ENCODE measurements at regions not wholly inside any gene's neighbourhood (a gene's known extent, or its start where the extent isn't known, plus 50 kb on each side); places are given as distances from the start of the nearest gene placed in this dataset.

GRCh38 chr7:18390535-18390907, 105.0 kb upstream of the HDAC9 start:
- TF ChIP-seq CTCF (IDR thresholded peaks at IDR 0.05; ENCODE audit: control extremely low read depth, extremely low read depth) = no peak
- ATAC-seq (ENCODE audit: insufficient read depth, low FRiP score) = no peak
- 32 to 39% methylated on average over 3 of the region's 3 CpGs for WGBS, 2 donors

GRCh38 chr7:18393465-18394118, 102.0 kb upstream of the HDAC9 start:
- no peak overlapping the region for H3K4me3 ChIP-seq
- H3K9me3 ChIP-seq (ENCODE audit: control insufficient read depth in 4 of 4, insufficient read depth in 3 of 4, low read length in 3 of 4) = no peaks in the 10 kb centered on the region
- no peak for DNase-seq
- no peak overlapping the region for H3K9ac ChIP-seq (ENCODE audit: insufficient read depth in 1 of 2, low read length in 2 of 2)
- TF ChIP-seq CTCF (IDR thresholded peaks at IDR 0.05; ENCODE audit: control extremely low read depth, extremely low read depth) = no peak
- H3K27ac ChIP-seq (ENCODE audit: low read depth in 1 of 2, low read length in 1 of 2) = no peak overlapping the region
- WGBS, 2 donors = 36 to 46% methylated on average over 4 of the region's 4 CpGs
- no peak for ATAC-seq (ENCODE audit: insufficient read depth, low FRiP score)
- H3K36me3 ChIP-seq (ENCODE audit: control insufficient read depth in 4 of 4, insufficient read depth in 4 of 4, low read length in 4 of 4) = no peaks in the 10 kb centered on the region
- H3K4me1 ChIP-seq (ENCODE audit: control insufficient read depth in 5 of 5, insufficient read depth in 5 of 5, low read length in 5 of 5) = peaks cover 6 to 26% (median 17%) of the 10 kb centered on the region in 5 donors
- no peaks in the 10 kb centered on the region for H3K27me3 ChIP-seq (ENCODE audit: control insufficient read depth in 3 of 3, insufficient read depth in 3 of 3, low read length in 2 of 3)

More at GRCh38 chr7:18390535-18390907, 105.0 kb upstream of the HDAC9 start:
- Histone ChIP-seq H3K27ac (ENCODE audit: low read depth in 1 of 2, low read length in 1 of 2) (peak overlapping the region; percentile 53 to 56), H3K27me3 (ENCODE audit: control insufficient read depth in 3 of 3, insufficient read depth in 3 of 3, low read length in 2 of 3) (no peaks in the 10 kb centered on the region), H3K9me3 (ENCODE audit: control insufficient read depth in 4 of 4, insufficient read depth in 3 of 4, low read length in 3 of 4) (no peaks in the 10 kb centered on the region), H3K4me1 (ENCODE audit: control insufficient read depth in 5 of 5, insufficient read depth in 5 of 5, low read length in 5 of 5) (peaks cover 6 to 28% (median 17%) of the 10 kb centered on the region in 5 donors), H3K9ac (ENCODE audit: insufficient read depth in 1 of 2, low read length in 2 of 2) (no peak overlapping the region), H3K4me3 (no peak overlapping the region), H3K36me3 (ENCODE audit: control insufficient read depth in 4 of 4, insufficient read depth in 4 of 4, low read length in 4 of 4) (no peaks in the 10 kb centered on the region)
- DNase-seq = no peak

GRCh38 chr7:18395868-18396267, 99.7 kb upstream of the HDAC9 start:
- Histone ChIP-seq H3K27me3 (ENCODE audit: control insufficient read depth in 3 of 3, insufficient read depth in 3 of 3, low read length in 2 of 3) (no peaks in the 10 kb centered on the region), H3K27ac (ENCODE audit: low read depth in 1 of 2, low read length in 1 of 2) (no peak overlapping the region), H3K9me3 (ENCODE audit: control insufficient read depth in 4 of 4, insufficient read depth in 3 of 4, low read length in 3 of 4) (no peaks in the 10 kb centered on the region), H3K9ac (ENCODE audit: insufficient read depth in 1 of 2, low read length in 2 of 2) (no peak overlapping the region), H3K4me1 (ENCODE audit: control insufficient read depth in 5 of 5, insufficient read depth in 5 of 5, low read length in 5 of 5) (peaks cover 0 to 9% (median 0%) of the 10 kb centered on the region in 5 donors), H3K36me3 (ENCODE audit: control insufficient read depth in 4 of 4, insufficient read depth in 4 of 4, low read length in 4 of 4) (no peaks in the 10 kb centered on the region), H3K4me3 (no peak overlapping the region)
- DNase-seq = no peak
- ATAC-seq (ENCODE audit: insufficient read depth, low FRiP score) = no peak
- 69 to 91% methylated on average over 1 of the region's 1 CpG for WGBS, 2 donors
- TF ChIP-seq CTCF (IDR thresholded peaks at IDR 0.05; ENCODE audit: control extremely low read depth, extremely low read depth) = no peak

GRCh38 chr7:18396953-18397352, 98.6 kb upstream of the HDAC9 start:
- ATAC-seq (ENCODE audit: insufficient read depth, low FRiP score) = no peak
- no peak for DNase-seq
- no peak overlapping the region for H3K9ac ChIP-seq (ENCODE audit: insufficient read depth in 1 of 2, low read length in 2 of 2)
- peaks cover 0 to 9% (median 0%) of the 10 kb centered on the region in 5 donors for H3K4me1 ChIP-seq (ENCODE audit: control insufficient read depth in 5 of 5, insufficient read depth in 5 of 5, low read length in 5 of 5)
- H3K36me3 ChIP-seq (ENCODE audit: control insufficient read depth in 4 of 4, insufficient read depth in 4 of 4, low read length in 4 of 4) = no peaks in the 10 kb centered on the region
- H3K27me3 ChIP-seq (ENCODE audit: control insufficient read depth in 3 of 3, insufficient read depth in 3 of 3, low read length in 2 of 3) = no peaks in the 10 kb centered on the region
- no peak overlapping the region for H3K27ac ChIP-seq (ENCODE audit: low read depth in 1 of 2, low read length in 1 of 2)
- 83 to 89% methylated on average over 5 of the region's 5 CpGs for WGBS, 2 donors
- H3K9me3 ChIP-seq (ENCODE audit: control insufficient read depth in 4 of 4, insufficient read depth in 3 of 4, low read length in 3 of 4) = no peaks in the 10 kb centered on the region
- no peak overlapping the region for H3K4me3 ChIP-seq
- TF ChIP-seq CTCF (IDR thresholded peaks at IDR 0.05; ENCODE audit: control extremely low read depth, extremely low read depth) = no peak

Measured in lung (tissue), 11 donors.